ENCODE measurements at regions not wholly inside any gene's neighbourhood (a gene's known extent, or its start where the extent isn't known, plus 50 kb on each side); places are given as distances from the start of the nearest gene placed in this dataset.

DNA sequence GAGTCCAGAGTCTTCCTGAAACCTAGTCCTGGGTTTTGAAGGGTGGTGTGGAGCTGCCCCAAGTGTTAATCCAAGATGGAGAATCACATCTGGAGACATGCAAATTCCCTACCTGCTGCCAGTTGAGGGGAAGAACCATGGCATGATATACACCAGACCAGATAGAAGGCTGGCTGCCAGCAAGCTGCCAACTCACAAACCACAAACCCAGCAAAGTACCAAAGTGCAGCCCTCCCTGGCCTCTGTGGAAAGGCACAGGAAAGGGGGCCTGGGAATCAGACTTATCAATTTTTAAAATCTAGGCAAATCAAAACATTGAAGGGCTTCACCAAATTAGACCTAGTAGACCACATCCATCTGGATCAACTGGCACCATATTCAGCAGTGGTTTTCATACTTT is 157.0 kb downstream of the TMEM26 start:
- DNase-seq, result no peak
- CTCF ChIA-PET, result no interaction called here
- Histone ChIP-seq H3K27me3 (replicated peaks in 1 of 2; ENCODE audit: control insufficient read depth in 2 of 2, extremely low read depth in 1 of 2, insufficient read depth in 2 of 2, low read length in 1 of 2) (no peaks in the 10 kb centered on the region), H3K36me3 (ENCODE audit: control insufficient read depth in 2 of 2, extremely low read depth in 1 of 2, insufficient read depth in 1 of 2, low read length in 1 of 2) (no peaks in the 10 kb centered on the region), H3K4me3 (ENCODE audit: control insufficient read depth in 1 of 2, extremely low read depth in 1 of 2, low read length in 1 of 2) (no peak overlapping the region), H3K9me3 (no peaks in the 10 kb centered on the region), H3K4me1 (ENCODE audit: control insufficient read depth in 1 of 2, extremely low read depth in 1 of 2, insufficient read depth in 2 of 2, low read length in 2 of 2) (no peaks in the 10 kb centered on the region), H3K27ac (ENCODE audit: low read length) (no peak overlapping the region)
- no peaks in the 10 kb centered on the region for H3K4me1 Mint-ChIP-seq
- H3K27me3 Mint-ChIP-seq, result peaks cover 8 to 10% of the 10 kb centered on the region in 2 donors
- peaks cover 3% of the 10 kb centered on the region for H3K36me3 Mint-ChIP-seq
- no peak overlapping the region for H3K4me3 Mint-ChIP-seq
- peaks cover 4 to 8% (median 4%) of the 10 kb centered on the region in 3 donors for H3K9me3 Mint-ChIP-seq
- H3K27ac Mint-ChIP-seq, result no peak overlapping the region
- no peak for ATAC-seq (replicated peaks in 1 of 4)
- POLR2A ChIA-PET, result no interaction called here

DNA sequence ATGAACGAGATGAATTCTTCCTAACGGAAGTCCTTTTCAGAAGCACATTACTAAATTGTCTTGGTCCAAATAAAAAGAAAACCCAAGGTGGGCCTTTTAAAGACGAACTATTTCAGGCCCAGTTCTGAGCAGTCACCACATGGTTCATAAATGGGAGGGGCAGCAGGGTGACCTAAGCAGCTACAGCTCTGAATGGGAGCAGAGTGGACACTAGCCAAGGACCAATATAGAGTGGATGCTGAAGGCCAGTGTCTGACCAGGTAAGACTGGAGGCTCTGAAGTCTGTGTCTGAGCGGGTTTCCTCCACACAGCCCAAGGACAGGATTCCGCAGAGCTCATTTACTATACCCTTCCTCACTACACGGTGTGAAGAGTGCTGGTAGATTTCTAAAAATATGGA is 159.1 kb downstream of the TMEM26 start:
- Histone ChIP-seq H3K9me3 (no peaks in the 10 kb centered on the region), H3K27ac (ENCODE audit: low read length) (no peak overlapping the region), H3K36me3 (ENCODE audit: control insufficient read depth in 2 of 2, extremely low read depth in 1 of 2, insufficient read depth in 1 of 2, low read length in 1 of 2) (no peaks in the 10 kb centered on the region), H3K27me3 (replicated peaks in 1 of 2; ENCODE audit: control insufficient read depth in 2 of 2, extremely low read depth in 1 of 2, insufficient read depth in 2 of 2, low read length in 1 of 2) (no peaks in the 10 kb centered on the region), H3K4me3 (ENCODE audit: control insufficient read depth in 1 of 2, extremely low read depth in 1 of 2, low read length in 1 of 2) (no peak overlapping the region), H3K4me1 (ENCODE audit: control insufficient read depth in 1 of 2, extremely low read depth in 1 of 2, insufficient read depth in 2 of 2, low read length in 2 of 2) (no peaks in the 10 kb centered on the region)
- H3K4me3 Mint-ChIP-seq, result no peak overlapping the region
- peaks cover 8 to 13% of the 10 kb centered on the region in 2 donors for H3K27me3 Mint-ChIP-seq
- ChIA-PET CTCF (no interaction called here), POLR2A (no interaction called here)
- H3K4me1 Mint-ChIP-seq, result no peaks in the 10 kb centered on the region
- peaks cover 3% of the 10 kb centered on the region for H3K36me3 Mint-ChIP-seq
- 84% methylated on average over 3 of the region's 6 CpGs for WGBS (ENCODE audit: insufficient coverage)
- no peak for DNase-seq
- no peak for ATAC-seq (replicated peaks in 1 of 4)
- H3K9me3 Mint-ChIP-seq, result peaks cover 4 to 8% (median 4%) of the 10 kb centered on the region in 3 donors
- H3K27ac Mint-ChIP-seq, result no peak overlapping the region

DNA sequence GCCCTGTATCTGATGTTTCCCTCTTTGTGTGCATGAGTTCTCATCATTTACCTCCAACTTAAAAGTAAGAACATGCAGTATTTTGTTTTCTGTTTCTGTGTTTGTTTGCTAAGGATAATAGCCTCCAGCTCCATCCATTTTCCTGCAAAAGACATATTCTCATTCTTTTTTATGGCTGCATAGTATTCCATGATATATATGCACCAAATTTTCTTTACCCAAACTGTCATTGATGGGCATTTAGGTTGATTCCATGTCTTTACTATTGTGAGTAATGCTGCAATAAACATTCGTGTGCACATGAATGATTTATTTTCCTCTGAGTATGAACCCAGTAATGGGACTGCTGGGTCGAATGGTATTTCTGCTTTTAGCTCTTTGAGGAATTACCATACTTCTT is 163.4 kb downstream of the TMEM26 start:
- DNase-seq, result no peak
- H3K27me3 ChIP-seq (replicated peaks in 1 of 2; ENCODE audit: control insufficient read depth in 2 of 2, extremely low read depth in 1 of 2, insufficient read depth in 2 of 2, low read length in 1 of 2), result no peaks in the 10 kb centered on the region
- ChIA-PET CTCF (no interaction called here), POLR2A (interaction anchor here in 1 of 2 donors (0.7 kb wide), 1 partner anchor 1349 kb away, joined by 3 read pairs; no protein-coding TSS in a partner anchor)
- no peak overlapping the region for H3K4me3 Mint-ChIP-seq
- H3K4me1 ChIP-seq (ENCODE audit: control insufficient read depth in 1 of 2, extremely low read depth in 1 of 2, insufficient read depth in 2 of 2, low read length in 2 of 2), result peaks cover 6 to 14% of the 10 kb centered on the region in 2 experiments
- H3K36me3 ChIP-seq (ENCODE audit: control insufficient read depth in 2 of 2, extremely low read depth in 1 of 2, insufficient read depth in 1 of 2, low read length in 1 of 2), result no peaks in the 10 kb centered on the region
- no CpG with 5 or more reads among the region's 2 CpGs for WGBS (ENCODE audit: insufficient coverage)
- no peak overlapping the region for H3K27ac Mint-ChIP-seq
- H3K4me1 Mint-ChIP-seq, result peaks cover 15 to 23% (median 19%) of the 10 kb centered on the region in 3 donors
- H3K9me3 Mint-ChIP-seq, result no peaks in the 10 kb centered on the region
- H3K4me3 ChIP-seq (ENCODE audit: control insufficient read depth in 1 of 2, extremely low read depth in 1 of 2, low read length in 1 of 2), result no peak overlapping the region
- no peaks in the 10 kb centered on the region for H3K9me3 ChIP-seq
- no peaks in the 10 kb centered on the region for H3K36me3 Mint-ChIP-seq
- H3K27me3 Mint-ChIP-seq, result peaks cover 4 to 11% of the 10 kb centered on the region in 2 donors
- H3K27ac ChIP-seq (ENCODE audit: low read length), result no peak overlapping the region
- ATAC-seq (replicated peaks in 1 of 4), result no peak

DNA sequence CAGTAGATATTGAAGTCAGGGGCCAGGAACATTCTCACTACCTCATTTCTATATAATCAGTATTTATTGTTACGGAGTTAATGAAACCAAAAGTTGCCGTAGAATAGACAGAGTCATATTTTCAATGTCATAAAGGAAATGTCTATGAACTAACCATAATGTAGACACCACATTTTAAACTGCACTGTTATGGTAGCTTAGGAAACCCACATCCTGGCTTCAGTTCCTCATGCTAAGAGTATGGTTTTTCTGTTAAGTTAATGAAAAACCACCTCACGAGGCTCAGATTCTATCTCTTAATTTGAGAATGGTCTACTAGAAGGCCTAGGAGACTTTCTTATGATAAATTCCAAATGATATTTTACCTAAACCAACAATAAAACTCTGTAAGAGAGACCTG is 166.5 kb downstream of the TMEM26 start:
- H3K9me3 ChIP-seq, result no peaks in the 10 kb centered on the region
- Mint-ChIP-seq H3K27ac (peak overlapping the region in 1 of 2 donors; percentile 58), H3K9me3 (no peaks in the 10 kb centered on the region), H3K4me1 (peaks cover 23 to 33% (median 24%) of the 10 kb centered on the region in 3 donors), H3K4me3 (peak overlapping the region in 2 of 3 donors; percentile 1 to 13), H3K27me3 (peaks cover 0 to 2% of the 10 kb centered on the region in 2 donors), H3K36me3 (no peaks in the 10 kb centered on the region)
- no CpG with 5 or more reads among the region's 3 CpGs for WGBS (ENCODE audit: insufficient coverage)
- H3K4me1 ChIP-seq (ENCODE audit: control insufficient read depth in 1 of 2, extremely low read depth in 1 of 2, insufficient read depth in 2 of 2, low read length in 2 of 2), result peaks cover 6 to 16% of the 10 kb centered on the region in 2 experiments
- peak in 6 of 35 experiments; percentile 2 to 49 (median 8) for DNase-seq
- H3K27me3 ChIP-seq (replicated peaks in 1 of 2; ENCODE audit: control insufficient read depth in 2 of 2, extremely low read depth in 1 of 2, insufficient read depth in 2 of 2, low read length in 1 of 2), result no peaks in the 10 kb centered on the region
- ChIA-PET CTCF (no interaction called here), POLR2A (interaction anchor here in 1 of 2 donors (0.6 kb wide), 1 partner anchor 31 kb away, joined by 3 read pairs; no protein-coding TSS in a partner anchor)
- H3K4me3 ChIP-seq (ENCODE audit: control insufficient read depth in 1 of 2, extremely low read depth in 1 of 2, low read length in 1 of 2), result no peak overlapping the region
- ATAC-seq (replicated peaks in 1 of 4), result peak; percentile 77 to 99 (median 92)
- H3K27ac ChIP-seq (ENCODE audit: low read length), result no peak overlapping the region
- no peaks in the 10 kb centered on the region for H3K36me3 ChIP-seq (ENCODE audit: control insufficient read depth in 2 of 2, extremely low read depth in 1 of 2, insufficient read depth in 1 of 2, low read length in 1 of 2)

DNA sequence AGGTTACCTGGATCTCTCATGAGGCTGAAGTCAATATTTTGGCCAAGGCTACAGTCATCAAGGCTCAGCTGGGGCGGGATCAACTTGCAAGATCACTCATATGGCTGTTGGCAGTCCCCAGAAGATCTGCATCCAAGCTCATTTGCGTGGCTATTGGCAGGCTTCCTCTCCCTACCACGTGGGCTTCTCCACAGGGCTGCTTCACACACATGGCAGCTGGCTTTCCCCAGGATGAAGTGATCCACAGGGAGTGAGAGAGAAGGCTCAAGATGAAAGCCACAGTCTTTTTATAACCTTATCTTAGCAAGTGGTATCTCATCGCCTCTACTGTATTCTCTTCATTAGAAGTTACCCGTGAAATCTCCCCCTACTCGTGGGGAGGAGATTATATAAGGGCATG is 167.4 kb downstream of the TMEM26 start:
- ATAC-seq (replicated peaks in 1 of 4), result no peak
- POLR2A ChIA-PET, result no interaction called here
- CTCF ChIA-PET, result no interaction called here

DNA sequence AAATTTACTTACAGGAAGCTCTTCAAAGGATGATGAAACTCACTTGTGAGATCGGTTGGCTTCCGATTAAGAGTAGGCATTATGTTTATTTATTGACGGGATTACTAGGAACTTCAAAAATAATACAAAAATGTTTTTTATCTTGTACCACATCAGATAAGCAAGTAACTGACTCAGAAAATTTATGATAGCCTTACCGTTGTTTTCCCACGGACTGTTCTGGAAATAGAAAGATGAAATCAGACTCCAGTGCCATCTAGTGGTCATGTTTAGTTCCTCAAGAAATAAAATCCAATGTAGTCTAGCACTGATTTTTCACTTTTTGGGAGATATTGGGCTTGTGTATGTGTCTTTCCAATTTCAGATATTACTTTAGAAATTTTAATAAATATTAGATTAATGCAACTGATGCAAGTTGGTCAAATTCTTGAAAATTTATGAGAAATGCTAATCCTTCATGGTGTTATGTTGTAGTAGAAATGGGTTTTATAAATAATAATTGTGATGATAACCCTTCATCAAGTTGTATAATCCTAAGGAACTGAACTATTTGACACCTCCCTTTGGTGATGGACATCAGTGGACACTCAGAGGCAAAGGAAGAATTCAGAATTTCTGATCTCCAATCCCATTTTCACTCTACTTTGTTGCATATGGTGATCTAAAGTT is 168.8 kb downstream of the TMEM26 start:
- DNase-seq (peak in 2 of 35 experiments; percentile 3 to 63), ATAC-seq (replicated peaks in 1 of 4) (no peak)
- H3K4me3 Mint-ChIP-seq, result peak overlapping the region; percentile 40 to 56 (median 48)
- H3K9me3 Mint-ChIP-seq, result no peaks in the 10 kb centered on the region
- no peaks in the 10 kb centered on the region for H3K36me3 ChIP-seq (ENCODE audit: control insufficient read depth in 2 of 2, extremely low read depth in 1 of 2, insufficient read depth in 1 of 2, low read length in 1 of 2)
- no peaks in the 10 kb centered on the region for H3K27me3 ChIP-seq (replicated peaks in 1 of 2; ENCODE audit: control insufficient read depth in 2 of 2, extremely low read depth in 1 of 2, insufficient read depth in 2 of 2, low read length in 1 of 2)
- H3K4me1 ChIP-seq (ENCODE audit: control insufficient read depth in 1 of 2, extremely low read depth in 1 of 2, insufficient read depth in 2 of 2, low read length in 2 of 2), result peaks cover 6 to 16% of the 10 kb centered on the region in 2 experiments
- POLR2A ChIA-PET, result no interaction called here
- H3K4me3 ChIP-seq (ENCODE audit: control insufficient read depth in 1 of 2, extremely low read depth in 1 of 2, low read length in 1 of 2), result peak overlapping the region in 1 of 2 donors; percentile 3
- peaks cover 23 to 33% (median 24%) of the 10 kb centered on the region in 3 donors for H3K4me1 Mint-ChIP-seq
- no peaks in the 10 kb centered on the region for H3K36me3 Mint-ChIP-seq
- no CpG with 5 or more reads among the region's 5 CpGs for WGBS (ENCODE audit: insufficient coverage)
- H3K27me3 Mint-ChIP-seq, result peaks cover 2% of the 10 kb centered on the region in 2 donors
- CTCF ChIA-PET, result interaction anchor here (0.6 to 0.8 kb wide), 2 partner anchors 144 to 1220 kb away, joined by 4 read pairs; no protein-coding TSS in a partner anchor
- H3K27ac ChIP-seq (ENCODE audit: low read length), result no peak overlapping the region
- H3K27ac Mint-ChIP-seq, result no peak overlapping the region
- no peaks in the 10 kb centered on the region for H3K9me3 ChIP-seq

More for the DNA sequence above, 167.4 kb downstream of the TMEM26 start:
- Mint-ChIP-seq H3K36me3 (no peaks in the 10 kb centered on the region), H3K27me3 (no peaks in the 10 kb centered on the region), H3K4me3 (no peak overlapping the region), H3K27ac (no peak overlapping the region), H3K9me3 (no peaks in the 10 kb centered on the region), H3K4me1 (peaks cover 23 to 33% (median 24%) of the 10 kb centered on the region in 3 donors)
- H3K27me3 ChIP-seq (replicated peaks in 1 of 2; ENCODE audit: control insufficient read depth in 2 of 2, extremely low read depth in 1 of 2, insufficient read depth in 2 of 2, low read length in 1 of 2), result no peaks in the 10 kb centered on the region
- no peak overlapping the region for H3K4me3 ChIP-seq (ENCODE audit: control insufficient read depth in 1 of 2, extremely low read depth in 1 of 2, low read length in 1 of 2)
- no peaks in the 10 kb centered on the region for H3K36me3 ChIP-seq (ENCODE audit: control insufficient read depth in 2 of 2, extremely low read depth in 1 of 2, insufficient read depth in 1 of 2, low read length in 1 of 2)
- no peak overlapping the region for H3K27ac ChIP-seq (ENCODE audit: low read length)
- H3K4me1 ChIP-seq (ENCODE audit: control insufficient read depth in 1 of 2, extremely low read depth in 1 of 2, insufficient read depth in 2 of 2, low read length in 2 of 2), result peaks cover 6 to 16% of the 10 kb centered on the region in 2 experiments
- no peak for DNase-seq
- H3K9me3 ChIP-seq, result no peaks in the 10 kb centered on the region
- 0% methylated on average over 1 of the region's 6 CpGs for WGBS (ENCODE audit: insufficient coverage)
